ENCODE measurements at regions not wholly inside any gene's neighbourhood (a gene's known extent, or its start where the extent isn't known, plus 50 kb on each side); places are given as distances from the start of the nearest gene placed in this dataset.
"Not testable (repeated sequence)": the region's sequence is repeated elsewhere in the genome, so short reads cannot be mapped to it uniquely, and the experiment has no call there.

DNA sequence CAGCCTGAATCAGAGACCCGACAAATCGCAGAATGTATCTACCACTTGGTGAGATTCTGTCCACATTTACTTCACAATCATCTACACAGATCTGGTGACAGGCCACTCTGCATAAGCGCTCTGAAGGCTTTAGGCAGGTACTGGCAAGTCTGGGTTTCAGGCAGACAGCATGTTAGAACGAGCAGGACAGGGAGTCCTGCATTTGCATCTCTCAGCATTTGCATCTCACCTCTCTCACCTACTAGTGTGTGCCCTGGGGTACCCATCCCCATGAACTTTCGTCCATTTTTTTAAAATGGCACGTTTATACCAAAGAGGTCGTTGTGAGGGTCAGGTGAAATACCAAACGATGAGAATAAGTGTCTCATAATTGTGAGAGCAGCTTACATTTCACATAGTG lies 108.2 kb downstream of the SPATA31A1 start:
- not testable (repeated sequence) for DNase-seq

DNA sequence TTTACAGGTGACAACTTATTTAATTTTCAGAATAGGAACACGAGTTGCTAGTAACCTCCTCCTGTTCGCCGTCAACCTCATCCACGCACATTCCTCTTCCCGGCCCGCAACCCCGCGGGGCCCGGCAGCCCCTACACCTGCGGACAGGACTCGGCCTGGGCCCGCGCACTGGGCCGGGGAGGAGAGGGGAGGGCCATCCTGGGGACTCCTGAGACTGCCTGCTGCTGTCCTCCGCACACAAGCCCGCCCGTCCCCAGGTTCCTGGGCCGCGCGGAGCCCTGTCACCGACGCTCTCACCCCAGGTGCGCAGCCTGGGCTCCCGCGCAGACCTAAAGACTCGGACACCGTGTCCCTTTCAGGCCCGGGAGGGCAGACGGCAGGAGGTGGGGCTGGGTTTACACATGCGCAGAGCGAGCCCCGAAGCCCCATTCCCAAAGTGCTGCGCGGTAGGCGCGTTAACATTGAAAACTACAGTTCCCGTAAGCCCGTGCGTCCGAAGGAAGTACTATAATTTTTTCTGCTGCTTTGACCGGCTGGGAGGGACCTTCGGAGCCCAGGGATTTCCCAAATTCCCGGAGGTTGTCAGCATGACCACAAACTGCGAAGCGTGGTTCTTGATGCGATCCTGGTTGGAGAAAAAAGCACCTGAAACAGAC lies 108.8 kb downstream of the SPATA31A1 start:
- DNase-seq: peak; percentile 79

DNA sequence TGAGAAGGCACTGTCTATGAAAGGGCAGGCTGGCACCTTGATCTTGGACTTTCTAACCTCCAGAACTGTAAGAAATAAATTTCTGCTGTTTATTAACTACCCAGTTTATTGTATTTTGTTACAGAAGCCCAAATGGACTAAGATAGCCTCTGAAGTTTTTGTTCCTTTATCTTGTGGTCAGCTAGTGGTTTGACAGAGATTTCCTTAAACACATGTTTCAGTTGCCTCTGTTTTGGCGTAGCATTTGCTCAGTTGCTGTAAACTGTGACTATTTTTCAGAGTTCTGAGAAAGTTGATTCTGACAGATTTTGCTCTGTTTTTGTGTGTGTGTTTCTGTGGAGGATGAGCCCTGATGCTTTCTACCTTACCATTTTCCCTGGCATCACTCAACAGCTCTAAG lies 119.0 kb downstream of the SPATA31A1 start:
- DNase-seq: not testable (repeated sequence)

DNA sequence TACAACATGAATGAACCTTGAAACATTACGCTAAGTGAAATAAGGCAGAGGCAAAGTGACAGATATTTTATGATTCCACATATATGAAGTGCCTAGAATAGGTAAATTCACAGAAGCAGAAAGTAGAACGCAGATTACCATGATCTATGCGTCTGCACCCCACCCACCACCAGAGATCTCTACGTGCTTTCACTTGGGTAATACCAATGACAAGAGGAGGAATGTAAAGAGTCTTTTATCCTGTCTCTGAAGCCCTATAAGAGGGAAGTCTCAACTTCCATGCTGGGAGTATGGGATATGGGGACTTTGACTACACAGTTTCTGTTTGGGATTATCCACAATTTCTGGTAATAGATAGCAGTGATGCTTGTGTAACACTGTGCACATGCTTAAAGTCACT lies 127.6 kb downstream of the SPATA31A1 start:
- DNase-seq: not testable (repeated sequence)

DNA sequence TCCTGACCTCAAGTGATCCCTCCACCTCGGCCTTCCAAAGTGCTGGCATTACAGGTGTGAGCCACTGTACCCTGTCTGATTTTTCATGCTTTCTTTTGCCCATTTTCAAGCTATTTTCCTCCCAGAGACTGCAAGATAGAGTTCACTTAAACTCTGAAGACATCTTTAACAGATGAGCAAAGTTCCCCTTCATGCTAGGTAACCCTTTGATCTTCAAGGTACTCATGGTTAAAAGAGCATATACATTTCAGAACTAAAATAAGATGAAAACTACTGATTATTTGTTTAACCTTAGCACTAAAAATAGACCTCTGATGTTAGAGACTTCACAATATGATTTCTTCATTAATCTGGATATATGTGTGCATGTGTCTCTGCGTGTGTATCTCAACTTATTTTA lies 128.4 kb downstream of the SPATA31A1 start:
- not testable (repeated sequence) for DNase-seq

DNA sequence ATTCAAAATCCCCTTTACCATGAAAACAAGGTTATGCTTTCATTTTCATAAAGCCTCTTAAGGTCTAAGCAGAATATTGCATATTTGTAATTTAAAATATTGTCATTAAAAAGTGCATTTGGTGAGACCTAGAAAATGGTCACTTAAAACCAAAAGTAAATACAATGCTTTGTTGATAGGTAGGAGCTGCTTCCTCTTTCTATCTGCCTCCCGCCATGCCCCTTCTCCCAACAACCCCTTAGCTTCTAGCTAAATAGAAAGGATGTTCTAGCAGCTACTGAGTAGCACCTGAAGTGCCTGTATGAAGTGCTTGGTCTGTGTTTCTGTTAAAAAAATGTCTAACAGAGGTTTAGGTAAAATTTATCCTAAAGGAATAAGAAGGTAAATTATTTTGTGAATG lies 128.8 kb downstream of the SPATA31A1 start:
- DNase-seq: not testable (repeated sequence)

DNA sequence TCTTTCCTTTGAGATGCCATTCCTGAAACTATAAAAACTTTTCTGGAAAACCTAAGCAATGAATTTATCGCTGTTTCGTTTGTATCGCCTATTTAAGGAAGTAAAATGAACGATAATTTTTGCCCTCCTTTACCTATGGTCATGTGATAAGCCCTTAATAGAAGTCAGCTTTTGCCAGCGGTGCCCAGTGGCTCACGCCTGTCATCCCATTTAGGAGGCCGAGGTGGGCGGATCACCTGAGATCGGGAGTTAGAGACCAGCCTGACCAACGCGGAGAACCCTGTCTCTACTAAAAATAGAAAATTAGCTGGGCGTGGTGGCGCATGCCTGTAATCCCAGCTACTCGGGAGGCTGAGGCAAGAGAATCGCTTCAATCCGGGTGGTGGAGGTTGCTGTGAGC lies 132.0 kb downstream of the SPATA31A1 start:
- not testable (repeated sequence) for DNase-seq

DNA sequence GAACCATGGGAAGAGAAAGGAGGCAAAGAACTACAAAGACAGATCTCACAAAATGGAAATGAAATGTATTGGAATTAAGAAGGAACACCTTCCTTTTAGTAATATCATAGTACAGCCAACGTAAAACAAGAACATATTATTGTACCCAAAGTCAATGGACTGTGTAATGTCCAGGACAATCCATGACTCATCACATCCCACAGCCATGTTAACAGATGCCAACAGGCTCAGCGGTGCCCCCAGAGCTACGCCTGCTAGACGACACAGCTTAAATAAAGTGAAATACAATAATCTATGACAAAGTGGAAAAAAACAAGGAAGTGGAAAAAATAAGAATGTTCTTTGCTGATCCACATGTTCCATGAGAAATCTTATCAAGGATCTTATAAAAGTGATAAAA lies 140.8 kb downstream of the SPATA31A1 start:
- DNase-seq: not testable (repeated sequence)

DNA sequence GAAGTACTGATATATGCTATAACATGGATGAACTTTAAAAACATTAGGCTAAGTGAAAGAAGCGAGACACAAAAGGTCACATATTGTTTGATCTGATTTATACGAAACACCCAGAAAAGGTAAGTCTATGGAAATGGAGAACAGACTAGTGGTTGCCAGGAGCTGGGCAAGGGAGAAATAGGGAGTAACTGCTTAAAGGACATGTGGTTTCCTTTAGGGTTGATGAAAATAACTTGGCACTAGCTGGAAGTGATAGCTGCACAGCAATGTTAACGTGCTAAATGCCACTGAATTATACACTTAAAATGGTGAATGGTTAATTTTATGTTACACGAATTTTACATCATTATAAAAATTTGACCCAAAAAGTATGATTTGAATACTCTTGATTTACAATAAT lies 147.7 kb downstream of the SPATA31A1 start:
- DNase-seq: not testable (repeated sequence)

DNA sequence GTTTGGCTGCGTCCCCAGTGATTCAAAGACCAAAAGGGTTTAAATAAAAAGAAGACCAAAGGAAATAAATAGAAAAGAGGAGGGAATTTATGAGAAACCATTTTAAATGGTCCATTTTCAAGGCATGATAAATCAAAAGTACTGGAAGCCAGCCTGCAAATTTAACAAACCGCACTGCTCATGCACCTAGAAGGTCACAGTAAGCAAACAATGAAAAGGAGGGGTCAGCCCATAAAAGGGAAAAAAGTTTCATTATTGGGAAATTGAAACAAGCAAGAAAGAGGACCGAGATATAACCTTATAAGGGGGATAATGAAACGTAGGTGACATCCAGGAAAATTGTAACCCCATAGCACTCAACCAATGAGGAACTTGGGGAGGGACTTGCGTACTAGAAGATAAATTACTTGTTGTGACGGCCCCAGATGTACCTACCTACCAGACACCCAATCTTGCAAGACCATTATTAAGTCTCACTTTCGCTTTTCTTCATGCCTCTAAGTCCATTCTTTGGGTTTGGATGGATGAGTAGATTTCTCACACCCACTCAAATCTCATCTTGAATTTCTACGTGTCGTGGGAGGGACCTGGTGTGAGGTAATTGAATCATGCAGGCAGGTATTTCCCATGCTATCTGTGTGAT lies 172.0 kb downstream of the SPATA31A1 start:
- not testable (repeated sequence) for DNase-seq

DNA sequence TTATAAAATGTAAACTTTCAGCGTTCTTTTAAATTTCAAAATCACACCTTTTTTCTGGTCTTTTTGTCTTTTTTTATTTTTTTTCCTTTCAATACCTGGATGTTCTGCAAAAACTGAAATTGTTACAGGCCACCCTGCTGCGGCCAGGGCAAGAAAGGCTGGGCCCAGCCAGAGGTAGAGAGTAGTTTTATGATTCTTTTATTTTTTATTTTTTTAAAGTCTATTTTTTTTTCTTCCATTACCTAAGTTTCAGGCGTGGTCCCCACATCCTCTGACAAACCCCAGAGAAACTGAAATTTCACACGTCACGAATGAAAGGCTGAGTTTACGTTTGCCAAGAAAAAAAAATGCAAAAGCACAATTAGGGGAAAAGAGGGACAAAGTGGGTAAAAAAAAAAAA lies 177.1 kb downstream of the SPATA31A1 start:
- DNase-seq: not testable (repeated sequence)

DNA sequence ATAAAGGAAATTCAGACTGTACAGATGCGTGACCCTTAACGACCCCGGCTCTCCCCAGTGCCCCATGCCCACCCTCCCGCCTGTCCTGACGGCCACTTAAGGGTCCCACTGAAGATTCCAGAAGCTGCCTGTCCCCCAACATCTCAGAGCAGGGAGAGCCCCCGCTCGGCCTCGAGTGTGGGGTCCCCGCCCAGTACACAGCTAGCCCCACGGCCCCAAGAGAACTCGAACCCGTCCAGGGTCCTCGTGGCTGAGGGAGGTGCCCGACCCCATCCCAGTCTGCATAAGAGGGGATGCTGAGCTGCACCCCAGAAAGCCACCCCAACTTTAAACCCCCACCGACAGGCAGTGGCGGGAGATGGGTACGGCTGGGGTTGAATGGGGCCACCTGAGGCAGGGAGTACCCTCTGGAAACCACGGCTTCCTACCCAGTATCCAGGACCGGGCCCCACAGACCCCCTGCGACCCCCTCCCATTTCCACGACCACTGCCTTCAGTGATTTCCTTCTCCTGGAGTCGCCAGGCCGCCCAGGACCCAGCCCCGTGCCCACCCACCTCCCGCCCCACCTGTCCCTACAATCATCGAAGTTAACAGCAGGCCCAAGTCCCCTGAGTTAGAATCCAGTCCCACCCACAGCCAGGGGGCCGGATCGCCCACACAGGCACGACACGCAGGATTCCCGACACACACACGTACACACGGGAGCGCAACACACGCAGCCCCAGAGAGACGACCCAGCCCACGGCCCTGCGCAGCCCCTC lies 177.7 kb downstream of the SPATA31A1 start:
- DNase-seq: not testable (repeated sequence)

DNA sequence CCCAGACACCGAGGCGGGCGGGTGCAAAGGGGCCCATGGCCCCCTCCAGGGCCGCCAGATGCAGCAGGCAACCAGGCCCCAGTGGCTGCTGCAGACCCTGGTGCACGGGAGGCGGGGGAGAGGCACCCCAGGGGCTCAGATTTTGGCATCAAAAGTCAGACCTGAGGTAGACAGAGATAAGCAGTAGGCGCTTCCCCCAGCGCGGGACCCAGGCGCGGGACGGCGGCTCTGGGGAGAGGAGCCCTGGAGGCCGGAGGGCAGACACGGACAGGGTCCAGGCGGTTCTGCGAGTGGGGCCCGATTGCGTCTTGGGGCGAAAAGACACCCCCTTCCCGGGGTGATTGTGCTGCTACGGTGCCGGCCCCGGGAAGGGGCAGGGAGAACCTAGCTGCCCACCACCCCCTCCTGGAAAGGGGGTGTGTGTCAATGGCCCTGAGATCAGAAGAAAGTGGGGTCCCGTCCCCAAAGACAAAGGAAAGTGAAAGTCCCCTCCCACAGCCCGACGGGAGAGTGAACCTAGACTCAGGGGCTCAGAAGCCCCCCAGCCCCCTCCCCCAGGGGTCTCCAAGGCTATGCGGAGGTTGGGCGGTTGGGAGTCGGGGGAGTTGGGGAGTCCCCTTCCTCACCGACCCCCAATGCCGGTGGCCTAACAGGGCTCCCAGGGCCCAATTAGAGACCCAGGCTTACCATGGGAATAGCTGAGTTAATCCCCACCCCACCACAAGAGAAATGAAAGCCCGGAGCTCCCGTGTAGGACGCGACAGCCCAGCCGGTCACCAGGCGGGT lies 178.5 kb downstream of the SPATA31A1 start:
- not testable (repeated sequence) for DNase-seq

DNA sequence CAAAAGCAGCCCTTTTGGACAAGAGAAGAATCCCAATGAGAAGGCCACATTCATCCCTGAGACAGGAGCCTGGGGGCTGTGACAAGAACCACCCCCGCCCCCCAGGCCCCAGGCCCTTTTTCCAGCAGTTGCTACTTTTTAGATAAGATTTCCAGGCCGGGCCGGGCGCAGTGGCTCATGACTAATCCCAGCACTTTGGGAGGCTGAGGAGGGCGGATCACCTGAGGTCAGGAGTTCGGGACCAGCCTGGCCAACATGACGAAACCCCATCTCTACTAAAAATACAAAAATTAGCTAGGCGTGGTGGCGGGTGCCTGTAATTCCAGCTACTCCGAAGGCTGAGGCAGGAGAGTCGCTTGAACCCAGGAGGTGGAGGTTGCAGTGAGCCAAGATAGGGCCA lies 179.4 kb downstream of the SPATA31A1 start:
- not testable (repeated sequence) for DNase-seq

DNA sequence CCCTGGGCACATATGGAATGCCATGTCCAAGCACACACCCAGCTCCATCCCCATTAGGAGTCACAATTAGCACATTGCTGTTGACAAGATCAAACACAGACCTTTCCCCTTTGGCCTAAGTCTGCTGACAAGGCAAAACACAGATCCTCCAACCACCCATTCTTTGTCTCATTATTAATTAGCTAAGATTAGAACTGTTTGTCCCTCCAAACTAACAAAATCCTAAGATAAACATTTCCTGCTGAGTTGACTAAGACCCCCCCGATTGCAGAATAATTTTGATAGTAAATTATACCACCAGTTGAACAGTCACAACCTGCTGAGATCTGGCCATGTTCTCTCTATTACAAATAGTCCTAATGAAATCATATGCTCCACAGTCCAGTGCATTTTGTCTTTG lies 186.7 kb downstream of the SPATA31A1 start:
- not testable (repeated sequence) for DNase-seq

DNA sequence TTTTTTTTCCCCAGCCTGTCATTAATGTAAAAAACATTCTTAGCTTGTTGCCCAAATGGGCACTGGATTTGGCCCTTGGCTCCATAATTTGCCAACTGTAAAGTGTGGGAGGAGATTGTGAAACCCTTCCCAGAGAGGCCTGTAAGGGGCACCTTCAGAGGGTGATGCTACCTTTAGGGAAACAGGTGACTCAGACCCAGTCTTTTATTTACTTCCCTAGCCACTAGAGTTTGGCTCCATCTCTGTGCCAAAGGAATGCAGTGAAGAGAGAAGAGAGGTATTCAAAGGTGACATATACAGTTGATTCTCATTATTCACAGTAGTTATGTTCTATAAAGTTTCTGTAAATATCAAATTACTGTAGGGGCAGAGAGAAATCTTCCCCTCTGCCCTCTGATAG lies 189.6 kb downstream of the SPATA31A1 start:
- not testable (repeated sequence) for DNase-seq

DNA sequence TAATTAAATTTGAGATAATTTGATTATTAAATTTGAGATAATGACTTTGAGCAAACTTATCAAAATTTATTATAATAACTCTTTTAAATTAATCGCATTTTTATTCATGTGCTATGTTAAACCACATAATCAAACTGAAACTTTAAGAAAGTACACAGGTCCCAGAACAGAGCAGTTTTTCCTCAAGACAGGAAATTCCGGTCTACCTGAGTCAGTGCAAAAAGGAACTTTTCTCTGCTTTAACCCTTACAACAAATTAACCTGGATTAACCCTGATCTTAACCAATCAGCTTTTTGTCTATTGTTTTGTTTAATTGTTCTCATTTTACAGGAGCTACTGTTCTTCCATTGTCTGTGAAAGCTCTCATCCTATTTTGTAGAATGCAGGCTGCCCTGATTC lies 195.1 kb downstream of the SPATA31A1 start:
- DNase-seq: not testable (repeated sequence)

DNA sequence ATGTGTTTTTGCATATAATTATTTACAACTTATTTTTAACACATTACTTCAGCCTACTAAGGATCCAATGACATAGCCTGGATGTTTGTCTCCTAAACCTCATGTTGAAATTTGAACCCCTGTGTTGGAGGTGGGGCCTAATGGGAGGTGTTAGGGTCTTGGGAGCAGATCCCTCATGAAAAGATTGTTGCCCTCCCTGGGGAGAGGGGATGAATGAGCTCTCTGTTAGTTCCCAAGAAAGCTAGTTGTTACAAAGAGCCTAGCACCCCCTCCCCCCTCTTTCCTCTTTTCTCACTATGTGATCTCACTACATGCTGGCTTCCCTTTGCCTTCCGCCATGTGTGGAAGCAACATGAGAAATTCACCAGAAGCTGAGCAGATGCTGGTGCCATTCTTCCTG lies 196.1 kb downstream of the SPATA31A1 start:
- not testable (repeated sequence) for DNase-seq

DNA sequence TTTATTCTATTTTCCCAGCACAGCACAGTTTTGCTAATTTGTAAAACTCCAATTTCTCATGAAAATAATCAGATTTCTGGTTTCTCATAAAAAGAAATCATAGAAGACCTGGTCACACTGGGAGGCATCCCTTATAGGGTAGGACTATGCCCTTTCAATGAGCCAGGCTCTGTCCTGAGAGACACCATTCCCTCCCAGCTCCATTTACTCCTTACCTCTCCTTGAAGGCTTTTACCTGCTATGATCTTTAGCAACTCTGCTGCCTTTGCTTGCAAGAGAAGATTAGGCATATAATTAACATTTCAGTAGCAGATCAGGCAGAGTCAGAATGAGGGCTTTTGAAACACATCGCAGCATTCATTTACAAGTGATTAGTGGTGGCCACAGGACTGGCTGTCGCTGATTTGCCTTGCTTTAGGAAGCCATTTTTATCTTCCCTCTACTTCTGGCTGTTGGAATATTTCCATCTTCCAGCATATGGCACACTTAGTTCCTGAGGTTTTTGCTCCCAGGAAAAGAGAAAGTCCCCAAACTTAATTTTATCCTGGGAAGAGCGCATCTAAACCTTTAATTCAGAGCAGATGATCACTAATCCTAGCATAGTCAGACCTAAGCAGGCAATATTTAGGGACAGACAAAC lies 196.9 kb downstream of the SPATA31A1 start:
- not testable (repeated sequence) for DNase-seq

DNA sequence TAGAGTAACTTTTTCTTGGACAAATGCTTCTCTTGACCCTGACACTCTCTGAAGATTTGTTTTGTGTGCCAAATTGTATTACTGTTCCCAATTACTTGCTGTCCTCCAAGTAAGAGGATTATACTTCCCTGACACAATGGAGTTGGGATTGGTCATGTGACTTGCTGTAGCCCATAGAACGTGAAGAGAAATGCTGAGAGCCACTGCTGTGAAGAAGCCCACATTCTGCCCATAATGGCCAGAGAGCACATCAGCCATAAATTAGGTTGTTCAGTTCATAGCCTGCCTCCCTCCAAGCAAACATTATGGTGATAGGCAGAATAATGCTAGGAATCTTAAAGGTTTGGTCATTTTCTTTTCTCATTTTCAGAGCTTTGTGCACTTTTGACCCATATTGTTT lies 198.9 kb downstream of the SPATA31A1 start:
- DNase-seq: not testable (repeated sequence)

DNA sequence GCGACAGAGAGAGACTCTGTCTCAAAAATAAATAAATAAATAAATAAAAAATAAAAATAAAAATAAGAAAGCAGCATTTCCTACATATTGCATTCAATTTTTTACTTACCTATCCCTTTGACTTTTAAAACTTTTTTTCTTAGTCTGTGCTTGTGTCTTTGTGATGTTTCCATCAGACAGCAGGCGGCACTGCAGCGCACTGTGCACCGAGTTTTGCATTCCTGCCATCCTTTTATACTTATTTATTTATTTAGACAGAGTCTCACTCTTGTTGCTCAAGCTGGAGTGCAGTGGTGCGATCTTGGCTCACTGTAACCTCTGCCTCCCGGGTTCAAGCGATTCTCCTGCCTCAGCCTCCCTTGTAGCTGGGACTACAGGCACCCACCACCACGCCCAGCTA lies 203.9 kb downstream of the SPATA31A1 start:
- peak; percentile 31 for DNase-seq

DNA sequence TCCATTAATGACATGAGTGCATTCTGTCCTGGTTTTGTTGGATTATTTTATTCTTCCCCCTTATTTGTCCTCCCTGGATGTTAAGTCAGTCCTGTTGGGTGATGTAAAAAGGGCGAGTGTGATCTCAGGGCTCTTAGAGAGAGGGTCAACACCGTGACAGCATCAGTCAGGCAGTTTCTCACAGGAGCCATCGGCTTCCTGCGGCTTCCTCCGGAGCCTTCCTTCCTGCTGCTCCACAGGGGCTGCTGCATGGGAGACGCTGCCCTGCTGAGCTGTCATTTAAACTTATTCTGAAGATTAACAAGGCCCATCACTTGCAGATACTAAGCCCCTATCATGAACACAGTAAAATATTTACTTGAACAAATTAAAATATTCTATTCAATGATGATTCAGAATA lies 211.3 kb downstream of the SPATA31A1 start:
- not testable (repeated sequence) for DNase-seq

Measured in stimulated activated CD8-positive, alpha-beta memory T cell treated with anti-CD3 and anti-CD28 coated beads, Interleukin-4, amount 100 ng/mL, for 48 hours (primary cell).